Astrocyte (in vitro differentiated cells and primary cell): ENCODE measurements at regions not wholly inside any gene's neighbourhood (a gene's known extent, or its start where the extent isn't known, plus 50 kb on each side); places are given as distances from the start of the nearest gene placed in this dataset.

Experiments
- DNase-seq: peaks from one replicate; pipeline ENCODE4 v3.0.0-alpha.2; 2010; ENCODE audit warnings: low read depth
- FAIRE-seq: peaks from 2 replicates; lab custom pipeline; 2011; peaks lifted over from hg19 to GRCh38; lab: Jason Lieb, UNC
- H2AFZ ChIP-seq: 2 replicates; pipeline ENCODE4 v1.6.0; 2012; ENCODE audit warnings: low read depth, low read length, inconsistent platforms
- H3K27ac ChIP-seq: 2 replicates; pipeline ENCODE4 v1.5.1; 2011; ENCODE audit warnings: low read depth, low read length, inconsistent platforms
- H3K27me3 ChIP-seq: 2 replicates; pipeline ENCODE4 v1.6.0; 2011; ENCODE audit warnings: low read length, inconsistent platforms; ENCODE audit not compliant: insufficient read depth
- H3K36me3 ChIP-seq: 2 replicates; pipeline ENCODE4 v1.5.1; 2011; ENCODE audit warnings: low read length, inconsistent platforms; ENCODE audit not compliant: insufficient read depth
- H3K4me1 ChIP-seq: 2 replicates; pipeline ENCODE4 v1.5.1; 2011; ENCODE audit warnings: low read length, inconsistent platforms; ENCODE audit not compliant: insufficient read depth
- H3K4me2 ChIP-seq: 2 replicates; pipeline ENCODE4 v1.6.0; 2012; ENCODE audit warnings: low read length, inconsistent platforms
- H3K4me3 ChIP-seq: 2 replicates; pipeline ENCODE4 v1.5.1; 2011; ENCODE audit warnings: low read depth, mild to moderate bottlenecking, low read length, inconsistent platforms; ENCODE audit not compliant: insufficient read depth
- H3K79me2 ChIP-seq: 2 replicates; pipeline ENCODE4 v1.6.0; 2012; ENCODE audit warnings: mild to moderate bottlenecking, low read length, inconsistent platforms; ENCODE audit not compliant: insufficient read depth
- H3K9ac ChIP-seq: 2 replicates; pipeline ENCODE4 v1.6.0; 2012; ENCODE audit warnings: mild to moderate bottlenecking, low read length, inconsistent platforms
- H3K9me3 ChIP-seq: 2 replicates; pipeline ENCODE4 v1.5.1; 2012; ENCODE audit warnings: low read depth, mild to moderate bottlenecking, low read length, inconsistent platforms; ENCODE audit not compliant: insufficient read depth
- H4K20me1 ChIP-seq: 2 replicates; pipeline ENCODE4 v1.6.0; 2012; ENCODE audit warnings: low read length, inconsistent platforms; ENCODE audit not compliant: insufficient read depth
- H3K27ac Mint-ChIP-seq: one replicate; pipeline ENCODE4 v1.8.0; 2021; ENCODE audit warnings: mild to moderate bottlenecking, mixed read lengths; ENCODE audit not compliant: unreplicated experiment
- H3K27me3 Mint-ChIP-seq: one replicate; pipeline ENCODE4 v1.8.0; 2021; ENCODE audit warnings: low read depth, mixed read lengths; ENCODE audit not compliant: unreplicated experiment
- H3K36me3 Mint-ChIP-seq: one replicate; pipeline ENCODE4 v1.8.0; 2021; ENCODE audit warnings: low read depth, mixed read lengths; ENCODE audit not compliant: unreplicated experiment
- H3K4me1 Mint-ChIP-seq: one replicate; pipeline ENCODE4 v1.8.0; 2021; ENCODE audit warnings: low read depth, mixed read lengths; ENCODE audit not compliant: unreplicated experiment
- H3K4me3 Mint-ChIP-seq: one replicate; pipeline ENCODE4 v1.8.0; 2021; ENCODE audit warnings: mild to moderate bottlenecking, moderate library complexity, mixed read lengths; ENCODE audit not compliant: unreplicated experiment
- H3K9me3 Mint-ChIP-seq: one replicate; pipeline ENCODE4 v1.8.0; 2021; ENCODE audit warnings: mild to moderate bottlenecking, mixed read lengths; ENCODE audit not compliant: unreplicated experiment
- CTCF ChIP-seq: IDR thresholded peaks from 2 replicates; pipeline ENCODE4 v1.5.1; 2011; ENCODE audit warnings: low read depth, mild to moderate bottlenecking, inconsistent platforms, low read length, moderate library complexity; ENCODE audit not compliant: insufficient read depth
- EZH2 ChIP-seq: IDR thresholded peaks from 2 replicates; pipeline ENCODE4 v1.6.1; 2012; ENCODE audit warnings: mild to moderate bottlenecking, low read length, inconsistent platforms; ENCODE audit not compliant: insufficient read depth

DNA sequence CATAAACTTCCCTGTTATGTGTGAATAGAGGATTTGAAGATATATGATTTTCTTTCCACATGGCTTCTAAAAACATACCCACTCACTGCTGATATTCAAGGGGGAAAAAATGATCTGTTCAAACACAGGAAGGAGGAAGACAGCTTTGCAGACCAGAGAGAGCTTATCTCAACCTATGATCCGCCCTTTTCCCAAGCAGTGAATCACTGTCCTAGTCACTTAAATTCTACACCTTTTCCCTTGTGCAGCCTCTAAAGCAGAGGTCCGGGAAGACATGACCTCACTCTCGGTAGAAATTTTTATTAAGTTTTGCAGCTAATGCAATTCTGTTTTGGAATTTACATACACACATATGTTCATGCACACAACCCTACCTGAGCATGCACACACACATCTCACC, 197.2 kb downstream of the DIRAS2 start:
- FAIRE-seq: no peak
- Histone ChIP-seq H3K27me3 (peaks cover 4% of the 10 kb centered on the region), H3K9ac (no peak overlapping the region), H3K4me1 (no peaks in the 10 kb centered on the region), H3K27ac (no peak overlapping the region), H3K4me2 (no peak overlapping the region), H3K4me3 (no peak overlapping the region), H4K20me1 (no peaks in the 10 kb centered on the region), H3K36me3 (no peaks in the 10 kb centered on the region), H3K9me3 (no peaks in the 10 kb centered on the region), H2AFZ (no peak overlapping the region), H3K79me2 (no peaks in the 10 kb centered on the region)
- Mint-ChIP-seq H3K9me3 (no peaks in the 10 kb centered on the region), H3K36me3 (no peaks in the 10 kb centered on the region), H3K4me1 (peaks cover 16% of the 10 kb centered on the region), H3K27ac (no peak overlapping the region), H3K27me3 (peaks cover 11% of the 10 kb centered on the region), H3K4me3 (no peak overlapping the region)
- TF ChIP-seq CTCF (no peak), EZH2 (no peak)
- no peak for DNase-seq

- Histone ChIP-seq H3K79me2 (no peaks in the 10 kb centered on the region), H3K4me1 (no peaks in the 10 kb centered on the region), H3K4me3 (no peak overlapping the region), H3K4me2 (no peak overlapping the region), H2AFZ (no peak overlapping the region), H3K27me3 (peaks cover 4% of the 10 kb centered on the region), H3K9ac (no peak overlapping the region), H3K36me3 (no peaks in the 10 kb centered on the region), H3K9me3 (no peaks in the 10 kb centered on the region), H4K20me1 (no peaks in the 10 kb centered on the region), H3K27ac (no peak overlapping the region)
- H3K4me1 Mint-ChIP-seq: peaks cover 16% of the 10 kb centered on the region
- no peaks in the 10 kb centered on the region for H3K36me3 Mint-ChIP-seq
- peaks cover under 1% of the 10 kb centered on the region for H3K9me3 Mint-ChIP-seq
- H3K4me3 Mint-ChIP-seq: no peak overlapping the region
- H3K27ac Mint-ChIP-seq: no peak overlapping the region
- DNase-seq: no peak
- no peak for FAIRE-seq
- peaks cover 11% of the 10 kb centered on the region for H3K27me3 Mint-ChIP-seq
- TF ChIP-seq EZH2 (no peak), CTCF (no peak)
Measured at GRCh38 chr9:90446200-90446948, 196.2 kb downstream of the DIRAS2 start.

- no peak overlapping the region for H2AFZ ChIP-seq
- no peak for TF ChIP-seq CTCF
- no peak for TF ChIP-seq EZH2
- peaks cover 9% of the 10 kb centered on the region for H3K27me3 Mint-ChIP-seq
Measured at GRCh38 chr9:90447773-90448172, 194.9 kb downstream of the DIRAS2 start.

More at GRCh38 chr9:90447773-90448172, 194.9 kb downstream of the DIRAS2 start:
- no peak for FAIRE-seq
- Mint-ChIP-seq H3K4me1 (peaks cover 11% of the 10 kb centered on the region), H3K9me3 (peaks cover 3% of the 10 kb centered on the region), H3K36me3 (no peaks in the 10 kb centered on the region), H3K27ac (no peak overlapping the region), H3K4me3 (no peak overlapping the region)
- Histone ChIP-seq H3K79me2 (no peaks in the 10 kb centered on the region), H3K4me1 (no peaks in the 10 kb centered on the region), H3K27ac (no peak overlapping the region), H3K9me3 (no peaks in the 10 kb centered on the region), H3K4me3 (no peak overlapping the region), H3K27me3 (peaks cover 4% of the 10 kb centered on the region), H4K20me1 (no peaks in the 10 kb centered on the region), H3K36me3 (no peaks in the 10 kb centered on the region), H3K9ac (no peak overlapping the region), H3K4me2 (no peak overlapping the region)
- DNase-seq: no peak
